Transverse colon (tissue), 4 donors: ENCODE measurements at regions not wholly inside any gene's neighbourhood (a gene's known extent, or its start where the extent isn't known, plus 50 kb on each side); places are given as distances from the start of the nearest gene placed in this dataset.

Experiments
- DNase-seq: peaks from one replicate; pipeline ENCODE4 v3.0.0-alpha.2; 2019
- H3K27ac ChIP-seq, 4 donors: fragments of 200-600 bp; sonication (generic); 2 replicates each; pipeline ENCODE4 v1.5.1; 2016 to 2018; ENCODE audit warnings: inconsistent platforms in 4 of 4
- H3K27me3 ChIP-seq: fragments of 200-600 bp; sonication (generic); 2 replicates; pipeline ENCODE4 v1.5.1; 2017; ENCODE audit warnings: inconsistent platforms
- H3K36me3 ChIP-seq, 4 donors: fragments of 200-600 bp; sonication (generic); 2 replicates each; pipeline ENCODE4 v1.5.1; 2017 to 2019; ENCODE audit warnings: inconsistent platforms in 4 of 4
- H3K4me1 ChIP-seq, 4 donors: fragments of 200-600 bp; sonication (generic); 2 replicates each; pipeline ENCODE4 v1.5.1; 2017 to 2020; ENCODE audit warnings: inconsistent platforms in 4 of 4
- H3K4me3 ChIP-seq, 4 donors: fragments of 200-600 bp; sonication (generic); 1 replicate in 1 of 4; 2 replicates in 3 of 4; pipeline versions ENCODE4 v1.5.1 to v1.6.1; 2017 to 2019; ENCODE audit warnings: inconsistent platforms in 4 of 4
- H3K9me3 ChIP-seq, 2 donors: fragments of 200-600 bp; sonication (generic); 2 replicates each; pipeline ENCODE4 v1.5.1; 2017 to 2019; ENCODE audit warnings: inconsistent platforms in 2 of 2
- CTCF ChIP-seq, 5 experiments: fragments of 200-600 bp in 3 of 5; fragments of 450-650 bp in 2 of 5; sonication (generic) in 3 of 5; IDR thresholded peaks; 1 replicate in 2 of 5; 2 replicates in 3 of 5; pipeline ENCODE4 v1.5.1; 2016 to 2017; ENCODE audit warnings: antibody characterized with exemption in 5 of 5, inconsistent platforms in 3 of 5, mild to moderate bottlenecking in 2 of 5, moderate library complexity in 1 of 5
- EP300 ChIP-seq: sonication (generic); formaldehyde crosslinking; IDR thresholded peaks from one replicate; pipeline ENCODE4 v1.6.1; 2017; ENCODE audit warnings: antibody characterized with exemption, low read depth
- POLR2A ChIP-seq: fragments of 450-650 bp; IDR thresholded peaks from one replicate; pipeline ENCODE4 v1.6.1; 2016; ENCODE audit warnings: antibody characterized with exemption, mild to moderate bottlenecking, moderate library complexity
- POLR2AphosphoS5 ChIP-seq, 3 donors: sonication (generic); formaldehyde crosslinking; IDR thresholded peaks; one replicate each; pipeline ENCODE4 v1.6.1; 2016; ENCODE audit warnings: antibody characterized with exemption in 3 of 3
- WGBS, 2 donors: methylation state at CpG; one replicate each; pipeline ENCODE4 v1.1.5; 2018; ENCODE audit warnings: low coverage in 1 of 2; 5-methylcytosine and 5-hydroxymethylcytosine counted together
- in situ Hi-C, 4 donors: fragments of 200-750 bp; cut with MboI; loops; one replicate each; pipeline versions ENCODE4 v1.15.0 to v1.15.1; 2017; ENCODE audit warnings: low sequenced_read_pairs in 3 of 4, low pct_ligation_motif_present in 1 of 4, low pct_unique_long_range_greater_than_20kb in 1 of 4
- intact Hi-C: fragments of 100-400 bp; cut with DNase I; formaldehyde crosslinking; loops from one replicate; pipeline ENCODE4 v1.15.1; 2023; ENCODE audit warnings: low total_unique reads

DNA sequence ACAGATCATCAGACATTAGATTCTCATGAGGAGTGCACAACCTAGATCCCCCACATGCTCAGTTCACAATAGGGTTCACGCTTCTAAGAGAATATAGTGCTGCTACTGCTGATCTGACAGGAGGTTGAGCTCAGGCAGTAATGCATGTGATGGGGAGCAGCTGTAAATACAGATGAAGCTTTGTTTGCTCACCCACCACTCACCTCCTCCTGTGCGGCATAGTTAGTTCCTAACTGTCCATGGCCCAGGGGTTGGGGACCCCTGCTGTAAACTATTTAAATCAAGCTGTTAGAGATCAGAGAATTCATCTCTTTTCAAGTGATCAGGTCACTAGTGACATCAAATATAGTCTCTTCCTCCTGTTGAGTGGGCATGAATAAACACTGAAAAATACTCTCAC lies 88.8 kb upstream of the ACVR2A start:
- no peaks in the 10 kb centered on the region for H3K9me3 ChIP-seq
- no peaks in the 10 kb centered on the region for H3K36me3 ChIP-seq
- no peak overlapping the region for H3K27ac ChIP-seq
- in situ Hi-C loops (no loop called here), intact Hi-C loops (no loop called here)
- H3K4me3 ChIP-seq = no peak overlapping the region
- DNase-seq = no peak
- no peaks in the 10 kb centered on the region for H3K4me1 ChIP-seq
- H3K27me3 ChIP-seq = no peaks in the 10 kb centered on the region
- TF ChIP-seq POLR2A (no peak), CTCF (IDR thresholded peaks at IDR 0.05) (no peak), POLR2AphosphoS5 (IDR thresholded peaks at IDR 0.05) (no peak), EP300 (no peak)
- 94% methylated on average over 2 of the region's 2 CpGs; no CpG with 5 or more reads in 1 of the 2 donors for WGBS, 2 donors

GRCh38 chr2:147740211-147740927 lies 104.5 kb upstream of the ACVR2A start:
- Histone ChIP-seq H3K9me3 (no peaks in the 10 kb centered on the region), H3K36me3 (no peaks in the 10 kb centered on the region), H3K27ac (no peak overlapping the region), H3K4me1 (peaks cover 0 to 3% (median 0%) of the 10 kb centered on the region in 4 donors), H3K4me3 (no peak overlapping the region), H3K27me3 (no peaks in the 10 kb centered on the region)
- DNase-seq = no peak
- TF ChIP-seq POLR2AphosphoS5 (IDR thresholded peaks at IDR 0.05) (no peak), EP300 (no peak), CTCF (IDR thresholded peaks at IDR 0.05) (no peak), POLR2A (no peak)
- 79 to 88% methylated on average over 2 of the region's 2 CpGs for WGBS, 2 donors
- in situ Hi-C loops (no loop called here), intact Hi-C loops (no loop called here)

GRCh38 chr2:147739508-147739907 lies 105.3 kb upstream of the ACVR2A start:
- Histone ChIP-seq H3K36me3 (no peaks in the 10 kb centered on the region), H3K27me3 (no peaks in the 10 kb centered on the region), H3K27ac (no peak overlapping the region), H3K4me3 (no peak overlapping the region), H3K4me1 (peaks cover 0 to 3% (median 0%) of the 10 kb centered on the region in 4 donors), H3K9me3 (no peaks in the 10 kb centered on the region)
- WGBS, 2 donors = 66 to 70% methylated on average over 3 of the region's 3 CpGs
- intact Hi-C loops = no loop called here
- no peak for TF ChIP-seq POLR2A
- TF ChIP-seq EP300 = no peak
- TF ChIP-seq CTCF (IDR thresholded peaks at IDR 0.05) = no peak
- no peak for TF ChIP-seq POLR2AphosphoS5 (IDR thresholded peaks at IDR 0.05)
- in situ Hi-C loops = no loop called here
- no peak for DNase-seq

GRCh38 chr2:147718831-147719230 lies 126.0 kb upstream of the ACVR2A start:
- no peak overlapping the region for H3K4me3 ChIP-seq
- TF ChIP-seq POLR2AphosphoS5 (IDR thresholded peaks at IDR 0.05) = no peak
- no peaks in the 10 kb centered on the region for H3K36me3 ChIP-seq
- no peaks in the 10 kb centered on the region for H3K27me3 ChIP-seq
- 50 to 78% methylated on average over 2 of the region's 2 CpGs for WGBS, 2 donors
- DNase-seq = no peak
- no peaks in the 10 kb centered on the region for H3K4me1 ChIP-seq
- intact Hi-C loops (no loop called here), in situ Hi-C loops (no loop called here)
- H3K9me3 ChIP-seq = no peaks in the 10 kb centered on the region
- H3K27ac ChIP-seq = no peak overlapping the region

- Histone ChIP-seq H3K4me1 (no peaks in the 10 kb centered on the region), H3K36me3 (no peaks in the 10 kb centered on the region), H3K27me3 (no peaks in the 10 kb centered on the region), H3K9me3 (no peaks in the 10 kb centered on the region), H3K27ac (no peak overlapping the region), H3K4me3 (no peak overlapping the region)
- no peak for DNase-seq
- in situ Hi-C loops (no loop called here), intact Hi-C loops (no loop called here)
- TF ChIP-seq CTCF (IDR thresholded peaks at IDR 0.05) = no peak
- no peak for TF ChIP-seq EP300
- TF ChIP-seq POLR2A = no peak
- TF ChIP-seq POLR2AphosphoS5 (IDR thresholded peaks at IDR 0.05) = no peak
These were observed 127.9 kb upstream of the ACVR2A start for GRCh38 chr2:147716906-147717305.
